HEK293 (cell line): ENCODE measurements at regions not wholly inside any gene's neighbourhood (a gene's known extent, or its start where the extent isn't known, plus 50 kb on each side); places are given as distances from the start of the nearest gene placed in this dataset.

Experiments
- CTCF ChIA-PET: fragments of 350-600 bp; formaldehyde crosslinking; extraction: SDS; loops from one replicate; lab custom pipeline; 2021; ENCODE audit warnings: antibody characterized with exemption; lab: Yijun Ruan, JAX
- POLR2A ChIA-PET: fragments of 300-600 bp; formaldehyde crosslinking; extraction: SDS; loops from one replicate; lab custom pipeline; 2020; ENCODE audit warnings: antibody characterized with exemption, inconsistent platforms; lab: Yijun Ruan, JAX
- H3K27ac ChIP-seq: fragments of 200-500 bp; sonication (Bioruptor generic); 2 replicates; pipeline ENCODE4 v1.5.1; 2014; ENCODE audit warnings: low read depth, low read length, control low read depth, inconsistent platforms; ENCODE audit errors: extremely low read depth
- H3K36me3 ChIP-seq, 2 experiments: fragments of 200-500 bp in 1 of 2; sonication (Bioruptor generic) in 1 of 2; 1 replicate in 1 of 2; 2 replicates in 1 of 2; pipeline ENCODE4 v1.5.1; 2014 to 2017; ENCODE audit warnings: inconsistent platforms in 2 of 2, low read length in 2 of 2; ENCODE audit not compliant: control insufficient read depth in 2 of 2, insufficient read depth in 1 of 2
- H3K4me1 ChIP-seq: fragments of 200-500 bp; sonication (Bioruptor generic); 2 replicates; pipeline ENCODE4 v1.5.1; 2014; ENCODE audit warnings: mild to moderate bottlenecking, low read length, inconsistent platforms; ENCODE audit not compliant: control insufficient read depth, insufficient read depth
- H3K4me3 ChIP-seq: 2 replicates; pipeline ENCODE4 v1.5.1; 2011; ENCODE audit warnings: low read depth, mild to moderate bottlenecking, control low read depth, low read length, moderate library complexity
- H3K9me3 ChIP-seq: fragments of 200-500 bp; sonication (Bioruptor generic); 2 replicates; pipeline ENCODE4 v1.5.1; 2014; ENCODE audit warnings: low read depth, low read length, inconsistent platforms; ENCODE audit not compliant: control insufficient read depth, insufficient read depth
- AEBP2 ChIP-seq: fragments of 450-650 bp; formaldehyde crosslinking; IDR thresholded peaks from 2 replicates; pipeline ENCODE4 v1.5.1; 2016; ENCODE audit warnings: missing biosample characterization, missing genetic modification characterization, borderline replicate concordance
- HOXA7 ChIP-seq: sonication (generic); formaldehyde crosslinking; IDR thresholded peaks from 2 replicates; pipeline ENCODE4 v1.8.1; 2022; ENCODE audit warnings: missing genetic modification reagents, borderline replicate concordance
- KLF10 ChIP-seq: fragments of 450-650 bp; IDR thresholded peaks from 2 replicates; pipeline ENCODE4 v1.5.1; 2018; ENCODE audit warnings: missing biosample characterization, mild to moderate bottlenecking, missing genetic modification characterization
- OSR2 ChIP-seq: fragments of 450-650 bp; formaldehyde crosslinking; IDR thresholded peaks from 2 replicates; pipeline ENCODE4 v1.5.1; 2016; ENCODE audit warnings: missing biosample characterization, missing genetic modification characterization
- PBX3 ChIP-seq: sonication (generic); formaldehyde crosslinking; IDR thresholded peaks from 2 replicates; pipeline ENCODE4 v1.8.1; 2022; ENCODE audit warnings: mild to moderate bottlenecking, moderate library complexity, missing genetic modification reagents
- PRDM1 ChIP-seq: fragments of 450-650 bp; formaldehyde crosslinking; IDR thresholded peaks from 2 replicates; pipeline ENCODE4; 2016; ENCODE audit warnings: missing biosample characterization, missing genetic modification characterization
- PRDM6 ChIP-seq: fragments of 450-650 bp; formaldehyde crosslinking; IDR thresholded peaks from 2 replicates; pipeline ENCODE4 v1.5.1; 2017; ENCODE audit warnings: missing biosample characterization, missing genetic modification characterization
- SP2 ChIP-seq: fragments of 450-650 bp; formaldehyde crosslinking; IDR thresholded peaks from 2 replicates; pipeline ENCODE4 v1.5.1; 2016; ENCODE audit warnings: missing biosample characterization, missing genetic modification characterization
- SP3 ChIP-seq: fragments of 450-650 bp; formaldehyde crosslinking; IDR thresholded peaks from 2 replicates; pipeline ENCODE4 v1.5.1; 2016; ENCODE audit warnings: missing biosample characterization, missing genetic modification characterization
- ZBTB10 ChIP-seq: fragments of 450-650 bp; formaldehyde crosslinking; IDR thresholded peaks from 2 replicates; pipeline ENCODE4 v1.5.1; 2016; ENCODE audit warnings: missing biosample characterization, missing genetic modification characterization
- ZBTB11 ChIP-seq: fragments of 450-650 bp; formaldehyde crosslinking; conservative IDR thresholded peaks from 2 replicates; pipeline ENCODE4 v1.5.1; 2016; ENCODE audit warnings: low read depth, missing biosample characterization, missing genetic modification characterization
- ZFP41 ChIP-seq: fragments of 450-650 bp; formaldehyde crosslinking; IDR thresholded peaks from 2 replicates; pipeline ENCODE4 v1.5.1; 2016; ENCODE audit warnings: missing biosample characterization, missing genetic modification characterization, borderline replicate concordance
- ZNF169 ChIP-seq: fragments of 450-650 bp; formaldehyde crosslinking; IDR thresholded peaks from 2 replicates; pipeline ENCODE4 v1.5.1; 2016; ENCODE audit warnings: missing biosample characterization, missing genetic modification characterization
- ZNF202 ChIP-seq: fragments of 450-650 bp; formaldehyde crosslinking; IDR thresholded peaks from 2 replicates; pipeline ENCODE4 v1.5.1; 2016; ENCODE audit warnings: missing biosample characterization, missing genetic modification characterization, borderline replicate concordance
- ZNF223 ChIP-seq: fragments of 450-650 bp; formaldehyde crosslinking; IDR thresholded peaks from 2 replicates; pipeline ENCODE4 v1.5.1; 2016; ENCODE audit warnings: missing biosample characterization, missing genetic modification characterization
- ZNF274 ChIP-seq, 2 experiments: fragments of 200-500 bp in 1 of 2; fragments of 450-650 bp in 1 of 2; sonication (Bioruptor generic) in 1 of 2; formaldehyde crosslinking in 1 of 2; IDR thresholded peaks; 2 replicates each; pipeline versions ENCODE4 v1.5.1 to v1.6.1; 2014 to 2016; ENCODE audit warnings: borderline replicate concordance in 1 of 2, inconsistent platforms in 1 of 2, low read length in 1 of 2, missing biosample characterization in 1 of 2, missing genetic modification characterization in 1 of 2
- ZNF544 ChIP-seq: fragments of 450-650 bp; formaldehyde crosslinking; IDR thresholded peaks from 2 replicates; pipeline ENCODE4 v1.5.0; 2017; ENCODE audit warnings: missing biosample characterization, missing genetic modification characterization
- ZNF558 ChIP-seq: fragments of 450-650 bp; formaldehyde crosslinking; IDR thresholded peaks from 2 replicates; pipeline ENCODE4 v1.5.1; 2016; ENCODE audit warnings: missing biosample characterization, missing genetic modification characterization
- ZNF561 ChIP-seq: fragments of 450-650 bp; IDR thresholded peaks from 2 replicates; pipeline ENCODE4 v1.5.1; 2018; ENCODE audit warnings: missing biosample characterization, missing genetic modification characterization, borderline replicate concordance
- ZNF580 ChIP-seq: fragments of 450-650 bp; formaldehyde crosslinking; IDR thresholded peaks from 2 replicates; pipeline ENCODE4 v1.5.1; 2016; ENCODE audit warnings: missing biosample characterization, missing genetic modification characterization

- Histone ChIP-seq H3K27ac (no peak overlapping the region), H3K9me3 (no peaks in the 10 kb centered on the region), H3K4me1 (no peaks in the 10 kb centered on the region), H3K4me3 (no peak overlapping the region), H3K36me3 (no peaks in the 10 kb centered on the region)
- ChIA-PET POLR2A (no interaction called here), CTCF (interaction anchor here (0.6 to 2.0 kb wide), 10 partner anchors 10 to 552 kb away, joined by 3 to 9 read pairs (median 3); no protein-coding TSS in a partner anchor)
- no peak for TF ChIP-seq SP2 (tag by site-specific recombination)
- no peak for TF ChIP-seq ZNF580 (tag by site-specific recombination)
- TF ChIP-seq ZNF202: no peak
- no peak for TF ChIP-seq ZBTB10 (tag by site-specific recombination)
- no peak for TF ChIP-seq KLF10 (tag by site-specific recombination)
- no peak for TF ChIP-seq AEBP2 (tag by site-specific recombination)
- no peak for TF ChIP-seq HOXA7
- no peak for TF ChIP-seq SP3
- TF ChIP-seq ZNF169: no peak
- no peak for TF ChIP-seq PBX3 (CRISPR knock-in tag)
- TF ChIP-seq OSR2 (tag by site-specific recombination): no peak
- no peak for TF ChIP-seq ZNF544
- TF ChIP-seq ZNF274 (IDR thresholded peaks at IDR 0.05; ENCODE audit: low read length): no peak
- TF ChIP-seq ZNF274 (tag by site-specific recombination; IDR thresholded peaks at IDR 0.05; ENCODE audit: borderline replicate concordance): no peak
- TF ChIP-seq ZNF561 (tag by site-specific recombination): no peak
- TF ChIP-seq ZFP41 (tag by site-specific recombination): no peak
- TF ChIP-seq PRDM6 (tag by site-specific recombination): no peak
Measured at GRCh38 chr1:63005812-63006211, 221.9 kb downstream of the ATG4C start.

- Histone ChIP-seq H3K27ac (no peak overlapping the region), H3K4me3 (no peak overlapping the region)
- TF ChIP-seq ZNF558 (tag by site-specific recombination): no peak
- no peak for TF ChIP-seq PRDM1
- TF ChIP-seq ZBTB11 (tag by site-specific recombination): no peak
- no peak for TF ChIP-seq ZNF223 (tag by site-specific recombination)
- TF ChIP-seq, all 188 proteins: peak for 0
- ChIA-PET CTCF (no interaction called here), POLR2A (no interaction called here)
- Histone ChIP-seq H3K36me3 (no peaks in the 10 kb centered on the region), H3K9me3 (no peaks in the 10 kb centered on the region), H3K4me1 (no peaks in the 10 kb centered on the region)
Measured at GRCh38 chr1:63009421-63009820, 225.5 kb downstream of the ATG4C start.
